ENCODE measurements at regions not wholly inside any gene's neighbourhood (a gene's known extent, or its start where the extent isn't known, plus 50 kb on each side); places are given as distances from the start of the nearest gene placed in this dataset.

DNA sequence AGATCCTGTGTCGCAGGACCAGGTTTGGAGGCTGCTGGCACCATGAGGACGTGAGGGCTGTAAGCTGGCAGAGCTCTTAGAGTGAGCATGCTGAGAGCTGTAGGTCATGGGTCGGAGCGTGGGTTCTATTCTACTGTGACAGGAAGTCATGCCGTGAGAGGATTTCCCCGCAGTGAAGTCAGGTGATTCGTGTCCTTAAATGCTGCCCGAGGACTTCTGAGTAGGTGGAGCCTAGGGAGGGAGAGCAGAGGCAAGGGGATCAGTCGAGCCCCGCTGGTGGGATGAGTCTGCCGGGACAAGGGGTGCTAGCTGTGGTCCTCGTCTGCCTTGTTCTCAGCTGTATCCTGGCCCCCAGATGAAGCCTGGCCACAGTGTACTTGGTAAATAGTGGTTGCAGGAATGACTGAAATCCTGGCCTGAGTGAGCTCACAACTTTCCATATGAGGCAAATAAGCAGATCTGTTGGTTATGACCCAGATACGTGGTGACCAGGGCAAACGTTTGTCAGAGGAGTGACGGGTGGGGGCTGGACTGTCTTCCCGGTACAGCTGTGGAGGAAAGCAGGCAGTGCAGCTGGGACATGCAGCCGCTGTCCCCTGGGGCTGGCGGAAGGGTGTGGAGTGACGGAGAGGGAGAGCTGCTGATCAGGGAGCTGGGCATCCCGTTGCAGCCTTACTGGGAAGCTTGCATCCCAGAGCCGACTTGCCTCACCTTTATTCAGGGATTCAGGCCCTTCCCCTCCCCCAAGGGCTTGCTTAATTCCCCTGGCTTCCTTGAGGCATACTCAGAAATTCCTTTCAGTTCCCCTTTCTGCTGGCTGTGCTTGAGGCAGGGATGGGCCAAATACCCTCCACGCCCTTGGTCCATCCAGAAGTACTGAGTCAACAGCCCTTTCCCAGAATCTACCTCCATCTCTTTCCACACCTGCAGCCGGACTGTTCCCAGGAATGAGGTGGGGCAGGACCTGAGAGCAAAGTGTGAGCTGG lies 250.9 kb upstream of the RREB1 start:
- no peaks in the 10 kb centered on the region for H3K9me3 Mint-ChIP-seq (ENCODE audit: unreplicated experiment)
- no peaks in the 10 kb centered on the region for H3K27me3 Mint-ChIP-seq (ENCODE audit: insufficient read depth, unreplicated experiment)
- H3K36me3 Mint-ChIP-seq (ENCODE audit: insufficient read depth, unreplicated experiment), result peaks cover 8% of the 10 kb centered on the region
- intact Hi-C loops (cut with micrococcal nuclease), result loop anchor here (2.0 kb wide), 1 partner anchor 14 kb away; no protein-coding TSS in a partner anchor
- ChIA-PET CTCF (interaction anchor here (0.6 to 1.4 kb wide), 7 partner anchors 26 to 228 kb away, joined by 3 to 4 read pairs (median 4); no protein-coding TSS in a partner anchor), POLR2A (interaction anchor here (0.6 to 3.1 kb wide), 40 partner anchors 13 to 1191 kb away, joined by 3 to 31 read pairs (median 5); partner anchors contain the start of gene DSP)
- TSS peak; percentile 80 for BruUV-seq (replicated peaks)
- peak overlapping the region; percentile 90 for H3K27ac Mint-ChIP-seq (ENCODE audit: low read depth, unreplicated experiment)
- peak overlapping the region; percentile 61 for H3K4me3 Mint-ChIP-seq (ENCODE audit: unreplicated experiment)
- H3K4me1 Mint-ChIP-seq (ENCODE audit: insufficient read depth, unreplicated experiment), result peaks cover 31% of the 10 kb centered on the region
- TF ChIP-seq, protein P1, sequence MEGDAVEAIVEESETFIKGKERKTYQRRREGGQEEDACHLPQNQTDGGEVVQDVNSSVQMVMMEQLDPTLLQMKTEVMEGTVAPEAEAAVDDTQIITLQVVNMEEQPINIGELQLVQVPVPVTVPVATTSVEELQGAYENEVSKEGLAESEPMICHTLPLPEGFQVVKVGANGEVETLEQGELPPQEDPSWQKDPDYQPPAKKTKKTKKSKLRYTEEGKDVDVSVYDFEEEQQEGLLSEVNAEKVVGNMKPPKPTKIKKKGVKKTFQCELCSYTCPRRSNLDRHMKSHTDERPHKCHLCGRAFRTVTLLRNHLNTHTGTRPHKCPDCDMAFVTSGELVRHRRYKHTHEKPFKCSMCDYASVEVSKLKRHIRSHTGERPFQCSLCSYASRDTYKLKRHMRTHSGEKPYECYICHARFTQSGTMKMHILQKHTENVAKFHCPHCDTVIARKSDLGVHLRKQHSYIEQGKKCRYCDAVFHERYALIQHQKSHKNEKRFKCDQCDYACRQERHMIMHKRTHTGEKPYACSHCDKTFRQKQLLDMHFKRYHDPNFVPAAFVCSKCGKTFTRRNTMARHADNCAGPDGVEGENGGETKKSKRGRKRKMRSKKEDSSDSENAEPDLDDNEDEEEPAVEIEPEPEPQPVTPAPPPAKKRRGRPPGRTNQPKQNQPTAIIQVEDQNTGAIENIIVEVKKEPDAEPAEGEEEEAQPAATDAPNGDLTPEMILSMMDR (IDR thresholded peaks at IDR 0.05; ENCODE audit: unreplicated experiment), result no peak
- peak; percentile 99 for DNase-seq (ENCODE audit: unreplicated experiment)

DNA sequence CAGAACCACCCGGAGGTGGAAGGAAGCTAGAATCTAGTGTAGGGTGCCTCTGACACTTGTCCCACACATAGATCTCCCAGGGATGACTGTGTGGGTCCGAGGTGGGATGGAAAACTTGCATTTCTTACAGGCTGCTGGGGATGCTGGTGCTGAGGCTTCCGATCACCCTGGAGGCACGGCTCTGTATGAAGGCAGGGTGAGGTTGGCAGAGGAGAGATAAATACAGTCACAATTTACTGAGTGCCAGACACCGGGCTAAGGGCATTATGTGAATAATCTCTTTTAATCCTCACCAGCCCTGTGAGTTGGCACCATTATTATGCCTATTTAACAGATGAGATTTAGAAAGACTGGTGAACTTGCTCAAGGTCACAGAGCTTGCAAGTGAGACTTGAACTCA lies 250.2 kb upstream of the RREB1 start:
- intact Hi-C loops (cut with micrococcal nuclease), result loop anchor here (2.0 kb wide), 1 partner anchor 15 kb away; no protein-coding TSS in a partner anchor
- TF ChIP-seq, protein P1 (IDR thresholded peaks at IDR 0.05; ENCODE audit: unreplicated experiment), result no peak
- Mint-ChIP-seq H3K4me3 (ENCODE audit: unreplicated experiment) (peak overlapping the region; percentile 61), H3K27me3 (ENCODE audit: insufficient read depth, unreplicated experiment) (no peaks in the 10 kb centered on the region), H3K9me3 (ENCODE audit: unreplicated experiment) (no peaks in the 10 kb centered on the region), H3K4me1 (ENCODE audit: insufficient read depth, unreplicated experiment) (peaks cover 31% of the 10 kb centered on the region), H3K36me3 (ENCODE audit: insufficient read depth, unreplicated experiment) (peaks cover 8% of the 10 kb centered on the region), H3K27ac (ENCODE audit: low read depth, unreplicated experiment) (peak overlapping the region; percentile 90)
- ChIA-PET POLR2A (interaction anchor here (0.6 to 3.1 kb wide), 36 partner anchors 13 to 704 kb away, joined by 3 to 31 read pairs (median 6); partner anchors contain the start of gene DSP), CTCF (interaction anchor here (1.4 kb wide), 1 partner anchor 27 kb away, joined by 4 read pairs; no protein-coding TSS in a partner anchor)
- no peak for DNase-seq (ENCODE audit: unreplicated experiment)
- no TSS peak for BruUV-seq (replicated peaks)

DNA sequence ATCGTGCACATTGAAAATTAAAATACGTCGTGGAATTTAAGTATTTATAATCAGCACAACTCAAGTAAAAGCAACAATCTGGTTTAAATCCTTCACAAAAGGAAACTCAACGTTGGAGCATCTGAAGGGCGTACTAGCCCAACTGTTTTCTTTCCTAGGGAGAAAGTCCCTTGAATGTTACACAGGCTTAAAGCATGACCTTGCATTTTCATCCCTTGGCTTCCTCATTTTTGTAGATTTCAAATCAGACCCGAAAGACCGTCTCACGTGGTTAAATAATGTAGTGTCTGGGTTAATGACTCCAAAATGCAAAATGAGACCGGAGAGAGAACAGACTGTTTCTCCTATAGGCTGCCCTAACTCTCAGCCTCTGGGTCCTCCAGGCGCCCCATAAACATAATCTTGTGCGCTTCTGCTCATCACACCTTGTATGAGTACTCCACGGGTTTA lies 249.2 kb upstream of the RREB1 start:
- POLR2A ChIA-PET, result interaction anchor here (0.6 to 3.1 kb wide), 9 partner anchors 15 to 683 kb away, joined by 3 to 31 read pairs (median 9); partner anchors contain the start of gene DSP
- Mint-ChIP-seq H3K36me3 (ENCODE audit: insufficient read depth, unreplicated experiment) (peaks cover 8% of the 10 kb centered on the region), H3K27me3 (ENCODE audit: insufficient read depth, unreplicated experiment) (no peaks in the 10 kb centered on the region), H3K9me3 (ENCODE audit: unreplicated experiment) (no peaks in the 10 kb centered on the region), H3K4me1 (ENCODE audit: insufficient read depth, unreplicated experiment) (peaks cover 31% of the 10 kb centered on the region), H3K27ac (ENCODE audit: low read depth, unreplicated experiment) (no peak overlapping the region), H3K4me3 (ENCODE audit: unreplicated experiment) (no peak overlapping the region)
- CTCF ChIA-PET, result interaction anchor here (0.6 kb wide), 1 partner anchor 102 kb away, joined by 3 read pairs; no protein-coding TSS in a partner anchor
- no peak for DNase-seq (ENCODE audit: unreplicated experiment)
- TF ChIP-seq, protein P1 (IDR thresholded peaks at IDR 0.05; ENCODE audit: unreplicated experiment), result no peak
- BruUV-seq (replicated peaks), result no TSS peak
- intact Hi-C loops (cut with micrococcal nuclease), result no loop called here

DNA sequence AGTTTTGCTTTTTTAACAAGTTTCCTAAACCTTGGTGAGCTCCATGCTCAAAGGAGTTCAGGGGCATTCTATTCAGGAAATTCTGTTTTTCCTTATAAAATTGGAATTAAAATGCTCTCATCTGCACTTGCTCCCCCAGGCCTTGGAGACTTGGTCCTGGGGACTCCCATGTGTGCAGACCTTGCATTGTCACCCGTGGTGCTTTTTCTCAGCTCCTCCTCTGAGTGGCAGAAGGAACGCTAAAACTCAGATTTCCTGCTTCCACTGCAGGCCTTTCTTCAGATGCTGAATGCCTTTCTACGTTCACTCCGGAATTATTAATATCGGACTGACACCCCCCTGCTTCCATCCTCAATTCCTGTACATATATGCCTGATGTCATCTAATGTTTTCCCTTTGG lies 248.7 kb upstream of the RREB1 start:
- BruUV-seq (replicated peaks), result no TSS peak
- DNase-seq (ENCODE audit: unreplicated experiment), result no peak
- Mint-ChIP-seq H3K4me1 (ENCODE audit: insufficient read depth, unreplicated experiment) (peaks cover 31% of the 10 kb centered on the region), H3K27me3 (ENCODE audit: insufficient read depth, unreplicated experiment) (no peaks in the 10 kb centered on the region), H3K4me3 (ENCODE audit: unreplicated experiment) (no peak overlapping the region), H3K27ac (ENCODE audit: low read depth, unreplicated experiment) (no peak overlapping the region), H3K9me3 (ENCODE audit: unreplicated experiment) (no peaks in the 10 kb centered on the region), H3K36me3 (ENCODE audit: insufficient read depth, unreplicated experiment) (peaks cover 8% of the 10 kb centered on the region)
- TF ChIP-seq, protein P1 (IDR thresholded peaks at IDR 0.05; ENCODE audit: unreplicated experiment), result no peak
- CTCF ChIA-PET, result no interaction called here
- intact Hi-C loops (cut with micrococcal nuclease), result no loop called here
- POLR2A ChIA-PET, result interaction anchor here (0.6 kb wide), 1 partner anchor 33 kb away, joined by 3 read pairs; no protein-coding TSS in a partner anchor

Data from MCF 10A (cell line).